ENCODE measurements at regions not wholly inside any gene's neighbourhood (a gene's known extent, or its start where the extent isn't known, plus 50 kb on each side); places are given as distances from the start of the nearest gene placed in this dataset.

GRCh38 chr18:67379981-67380380 is 136.5 kb downstream of the DSEL start:
- no peak for DNase-seq

- DNase-seq = no peak
Measured at GRCh38 chr18:67376372-67376771, 140.1 kb downstream of the DSEL start.

GRCh38 chr18:67373636-67374035 is 142.9 kb downstream of the DSEL start:
- no peak for DNase-seq

- no peak for DNase-seq
Measured at GRCh38 chr18:67367540-67367939, 149.0 kb downstream of the DSEL start.

- peak; percentile 22 for DNase-seq
Measured at GRCh38 chr18:67363694-67364093, 152.8 kb downstream of the DSEL start.

GRCh38 chr18:67362906-67363305 is 153.6 kb downstream of the DSEL start:
- no peak for DNase-seq

- DNase-seq = peak; percentile 23
Measured at GRCh38 chr18:67359873-67360838, 156.4 kb downstream of the DSEL start.

- DNase-seq = no peak
Measured at GRCh38 chr18:67358947-67359346, 157.6 kb downstream of the DSEL start.

- no peak for DNase-seq
Measured at GRCh38 chr18:67354692-67355091, 161.8 kb downstream of the DSEL start.

- no peak for DNase-seq
Measured at GRCh38 chr18:67354091-67354490, 162.4 kb downstream of the DSEL start.

GRCh38 chr18:67347438-67347837 is 169.1 kb downstream of the DSEL start:
- DNase-seq = no peak

GRCh38 chr18:67342159-67342558 is 174.4 kb downstream of the DSEL start:
- no peak for DNase-seq

- DNase-seq = no peak
Measured at GRCh38 chr18:67337696-67338095, 178.8 kb downstream of the DSEL start.

GRCh38 chr18:67331857-67332256 is 184.7 kb downstream of the DSEL start:
- DNase-seq = no peak

GRCh38 chr18:67319109-67319508 is 197.4 kb downstream of the DSEL start:
- no peak for DNase-seq

GRCh38 chr18:67318651-67319050 is 197.9 kb downstream of the DSEL start:
- no peak for DNase-seq

GRCh38 chr18:67310826-67311225 is 205.7 kb downstream of the DSEL start:
- no peak for DNase-seq

GRCh38 chr18:67308819-67309218 is 207.7 kb downstream of the DSEL start:
- no peak for DNase-seq

- DNase-seq = no peak
Measured at GRCh38 chr18:67305466-67305865, 211.1 kb downstream of the DSEL start.

- no peak for DNase-seq
Measured at GRCh38 chr18:67302043-67302442, 214.5 kb downstream of the DSEL start.

GRCh38 chr18:67301592-67301991 is 214.9 kb downstream of the DSEL start:
- no peak for DNase-seq

- peak; percentile 53 for DNase-seq
Measured at GRCh38 chr18:67300498-67300897, 216.0 kb downstream of the DSEL start.

GRCh38 chr18:67292814-67293213 is 223.7 kb downstream of the DSEL start:
- no peak for DNase-seq

- DNase-seq = no peak
Measured at GRCh38 chr18:67290421-67290820, 226.1 kb downstream of the DSEL start.

GRCh38 chr18:67285583-67285982 is 230.9 kb downstream of the DSEL start:
- no peak for DNase-seq

All from NCI-H69 (cell line).